ENCODE measurements at regions not wholly inside any gene's neighbourhood (a gene's known extent, or its start where the extent isn't known, plus 50 kb on each side); places are given as distances from the start of the nearest gene placed in this dataset.
"Not testable (repeated sequence)": the region's sequence is repeated elsewhere in the genome, so short reads cannot be mapped to it uniquely, and the experiment has no call there.

- DNase-seq, result no peak
Measured at GRCh38 chr5:27130587-27130986, 92.2 kb upstream of the CDH9 start.

GRCh38 chr5:27129926-27130325 lies 91.5 kb upstream of the CDH9 start:
- no peak for DNase-seq

GRCh38 chr5:27125856-27126255 lies 87.5 kb upstream of the CDH9 start:
- no peak for DNase-seq

GRCh38 chr5:27124590-27124989 lies 86.2 kb upstream of the CDH9 start:
- DNase-seq, result no peak

GRCh38 chr5:27119736-27120321 lies 81.4 kb upstream of the CDH9 start:
- not testable (repeated sequence) for DNase-seq

GRCh38 chr5:27103486-27103885 lies 65.1 kb upstream of the CDH9 start:
- DNase-seq, result no peak

GRCh38 chr5:27095761-27096160 lies 57.4 kb upstream of the CDH9 start:
- DNase-seq, result not testable (repeated sequence)

GRCh38 chr5:27093279-27093678 lies 54.9 kb upstream of the CDH9 start:
- no peak for DNase-seq

- no peak for DNase-seq
Measured at GRCh38 chr5:27091858-27092257, 53.5 kb upstream of the CDH9 start.

GRCh38 chr5:27088822-27089221 lies 50.4 kb upstream of the CDH9 start:
- DNase-seq, result not testable (repeated sequence)

Data from NCI-H1092 (cell line).